Muscle layer of duodenum (tissue), 2 donors: ENCODE measurements at regions not wholly inside any gene's neighbourhood (a gene's known extent, or its start where the extent isn't known, plus 50 kb on each side); places are given as distances from the start of the nearest gene placed in this dataset.

ENCODE experiments used
- H3K27ac ChIP-seq: one replicate; pipeline ENCODE4 v1.7.0; 2013; ENCODE audit warnings: mild to moderate bottlenecking, low read length
- H3K27me3 ChIP-seq: one replicate; pipeline ENCODE4 v1.7.0; 2013; ENCODE audit warnings: low read depth, mild to moderate bottlenecking, control low read depth, low read length
- H3K36me3 ChIP-seq, 2 donors: one replicate each; pipeline ENCODE4 v1.7.0; 2013; ENCODE audit warnings: low read length in 2 of 2, control low read depth in 1 of 2, mild to moderate bottlenecking in 1 of 2; ENCODE audit not compliant: insufficient read depth in 2 of 2, control insufficient read depth in 1 of 2
- H3K4me1 ChIP-seq, 2 donors: one replicate each; pipeline ENCODE4 v1.7.0; 2013; ENCODE audit warnings: low read length in 2 of 2, mild to moderate bottlenecking in 2 of 2, control low read depth in 1 of 2, moderate library complexity in 1 of 2; ENCODE audit not compliant: insufficient read depth in 2 of 2, control insufficient read depth in 1 of 2
- H3K4me3 ChIP-seq, 2 donors: one replicate each; pipeline ENCODE4 v1.7.0; 2013; ENCODE audit warnings: low read length in 2 of 2, low read depth in 1 of 2, mild to moderate bottlenecking in 1 of 2
- H3K9me3 ChIP-seq, 2 donors: one replicate each; pipeline ENCODE4 v1.7.0; 2013; ENCODE audit warnings: low read length in 2 of 2, control low read depth in 1 of 2, mild to moderate bottlenecking in 1 of 2; ENCODE audit not compliant: control insufficient read depth in 1 of 2
- donor health status: healthy.

DNA sequence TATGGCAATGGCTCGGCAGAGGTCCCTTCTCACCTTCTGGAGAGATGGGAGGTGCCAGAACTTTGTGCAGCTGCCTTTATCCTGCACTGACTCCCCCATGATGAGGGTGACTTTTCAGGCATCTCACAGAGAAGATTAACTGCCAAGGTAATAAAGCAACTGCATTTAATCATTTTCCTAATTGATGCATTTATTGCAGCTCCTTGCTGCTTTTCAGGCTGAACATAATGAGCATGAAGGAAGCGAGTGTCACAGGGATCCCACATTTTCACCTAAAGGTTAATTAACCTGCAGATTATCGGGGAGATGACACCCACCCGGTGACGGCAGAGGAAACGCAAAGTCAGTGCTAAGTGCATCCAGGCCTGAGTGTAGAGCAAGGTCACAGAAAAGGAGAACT, 154.3 kb downstream of the ICE1 start:
- H3K4me3 ChIP-seq = no peak overlapping the region
- no peaks in the 10 kb centered on the region for H3K36me3 ChIP-seq
- no peaks in the 10 kb centered on the region for H3K27me3 ChIP-seq
- H3K27ac ChIP-seq = no peak overlapping the region
- peaks cover 0 to 3% of the 10 kb centered on the region in 2 donors for H3K4me1 ChIP-seq
- H3K9me3 ChIP-seq = no peaks in the 10 kb centered on the region

- Histone ChIP-seq H3K36me3 (no peaks in the 10 kb centered on the region), H3K27ac (no peak overlapping the region), H3K27me3 (no peaks in the 10 kb centered on the region), H3K4me3 (no peak overlapping the region), H3K4me1 (peaks cover 0 to 3% of the 10 kb centered on the region in 2 donors), H3K9me3 (no peaks in the 10 kb centered on the region)
Measured at GRCh38 chr5:5575461-5575860, 153.0 kb downstream of the ICE1 start.

DNA sequence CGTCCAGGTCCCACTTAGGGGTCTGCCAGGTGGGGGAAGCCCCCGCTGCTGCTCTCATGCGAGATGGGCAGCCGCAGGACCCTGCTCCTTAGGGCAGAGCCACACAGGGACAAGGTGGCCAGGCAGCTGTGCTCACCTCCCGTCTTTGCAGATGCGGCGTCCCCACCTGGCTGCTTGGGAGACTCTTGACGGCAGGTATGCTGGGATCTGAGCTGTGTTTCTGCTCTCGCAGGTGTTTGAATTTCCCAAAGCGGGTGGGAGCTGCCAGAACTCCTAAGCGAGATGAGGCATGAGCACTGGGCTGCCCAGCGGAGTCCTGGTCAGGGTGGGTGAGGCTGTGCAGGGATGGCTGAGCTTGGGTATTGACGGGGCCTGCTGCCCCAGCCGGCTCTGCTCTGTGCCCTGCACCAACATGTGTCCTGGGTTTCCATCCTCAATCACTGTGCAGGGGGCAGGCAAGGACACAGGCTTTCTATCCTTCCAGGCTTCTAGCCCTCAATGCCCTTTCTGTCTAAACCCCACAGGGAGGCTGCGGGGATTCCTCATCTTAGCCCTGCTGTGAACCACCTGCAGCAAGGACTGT, 151.4 kb downstream of the ICE1 start:
- Histone ChIP-seq H3K27ac (no peak overlapping the region), H3K36me3 (no peaks in the 10 kb centered on the region), H3K27me3 (no peaks in the 10 kb centered on the region), H3K4me3 (no peak overlapping the region), H3K9me3 (no peaks in the 10 kb centered on the region), H3K4me1 (peaks cover 0 to 3% of the 10 kb centered on the region in 2 donors)

GRCh38 chr5:5572976-5573797, 150.7 kb downstream of the ICE1 start:
- H3K27me3 ChIP-seq = no peaks in the 10 kb centered on the region
- peak overlapping the region; percentile 71 for H3K27ac ChIP-seq
- H3K4me3 ChIP-seq = no peak overlapping the region
- H3K4me1 ChIP-seq = peaks cover 0 to 3% of the 10 kb centered on the region in 2 donors
- H3K9me3 ChIP-seq = no peaks in the 10 kb centered on the region
- no peaks in the 10 kb centered on the region for H3K36me3 ChIP-seq

DNA sequence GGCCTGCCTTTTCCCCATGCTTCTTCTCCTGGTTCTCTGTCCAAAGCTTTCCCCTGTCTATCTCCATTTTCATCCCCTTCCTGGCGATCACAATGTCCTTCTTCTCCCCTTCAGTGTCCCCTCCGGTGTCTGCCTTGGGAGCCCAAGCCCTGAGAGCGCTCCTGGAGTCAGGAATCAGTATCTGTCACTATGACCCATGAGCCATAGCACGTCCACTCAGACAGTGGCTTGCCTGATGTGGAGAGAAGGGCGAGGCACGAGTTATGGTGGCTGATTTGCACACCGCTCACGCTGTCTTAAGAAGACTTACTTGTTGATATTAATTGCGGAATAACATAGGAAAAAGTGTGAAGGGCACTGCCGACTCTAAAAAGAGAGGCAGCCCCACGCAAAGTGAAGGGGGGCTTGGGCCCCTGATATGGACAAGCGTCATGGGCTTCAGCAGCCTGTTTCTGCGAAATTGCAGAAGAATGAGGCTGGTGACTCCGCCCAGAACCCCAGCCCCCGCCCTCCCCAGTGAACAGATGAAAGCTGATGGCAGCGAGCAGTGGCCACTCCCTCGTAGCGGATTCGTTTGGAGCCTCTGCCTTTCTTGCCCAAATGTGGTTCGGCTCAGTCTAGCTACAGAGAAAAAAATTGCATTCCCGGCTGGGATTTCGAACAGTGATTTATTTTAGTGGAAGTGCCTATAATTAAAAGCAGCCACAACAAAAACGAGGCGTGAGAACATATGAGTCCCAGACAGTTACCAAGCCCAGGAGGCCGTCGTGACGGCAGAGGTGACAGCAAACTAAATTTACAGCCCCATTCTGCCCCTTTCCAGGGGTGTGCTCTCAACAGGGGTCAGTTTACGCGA, 149.8 kb downstream of the ICE1 start:
- Histone ChIP-seq H3K27ac (peak overlapping the region; percentile 71), H3K4me3 (no peak overlapping the region)

GRCh38 chr5:5570646-5571045, 148.2 kb downstream of the ICE1 start:
- H3K4me3 ChIP-seq = no peak overlapping the region

More for the DNA sequence above, 149.8 kb downstream of the ICE1 start:
- no peaks in the 10 kb centered on the region for H3K9me3 ChIP-seq
- no peaks in the 10 kb centered on the region for H3K27me3 ChIP-seq
- no peaks in the 10 kb centered on the region for H3K36me3 ChIP-seq
- peaks cover 0 to 3% of the 10 kb centered on the region in 2 donors for H3K4me1 ChIP-seq

GRCh38 chr5:5564898-5565297, 142.4 kb downstream of the ICE1 start:
- no peaks in the 10 kb centered on the region for H3K27me3 ChIP-seq
- H3K27ac ChIP-seq = no peak overlapping the region
- no peak overlapping the region for H3K4me3 ChIP-seq
- H3K4me1 ChIP-seq = peaks cover 0 to 4% of the 10 kb centered on the region in 2 donors
- H3K9me3 ChIP-seq = no peaks in the 10 kb centered on the region
- H3K36me3 ChIP-seq = no peaks in the 10 kb centered on the region

More at GRCh38 chr5:5570646-5571045, 148.2 kb downstream of the ICE1 start:
- Histone ChIP-seq H3K36me3 (no peaks in the 10 kb centered on the region), H3K27me3 (no peaks in the 10 kb centered on the region), H3K27ac (no peak overlapping the region), H3K9me3 (no peaks in the 10 kb centered on the region), H3K4me1 (peaks cover 0 to 3% of the 10 kb centered on the region in 2 donors)

- Histone ChIP-seq H3K27me3 (no peaks in the 10 kb centered on the region), H3K36me3 (no peaks in the 10 kb centered on the region), H3K27ac (no peak overlapping the region), H3K4me3 (no peak overlapping the region), H3K9me3 (no peaks in the 10 kb centered on the region), H3K4me1 (peaks cover 0 to 4% of the 10 kb centered on the region in 2 donors)
Measured at GRCh38 chr5:5560016-5560415, 137.5 kb downstream of the ICE1 start.

GRCh38 chr5:5558638-5559527, 136.4 kb downstream of the ICE1 start:
- H3K4me3 ChIP-seq = no peak overlapping the region
- no peaks in the 10 kb centered on the region for H3K9me3 ChIP-seq
- no peaks in the 10 kb centered on the region for H3K36me3 ChIP-seq
- H3K27ac ChIP-seq = no peak overlapping the region
- no peaks in the 10 kb centered on the region for H3K27me3 ChIP-seq
- peaks cover 0 to 4% of the 10 kb centered on the region in 2 donors for H3K4me1 ChIP-seq

DNA sequence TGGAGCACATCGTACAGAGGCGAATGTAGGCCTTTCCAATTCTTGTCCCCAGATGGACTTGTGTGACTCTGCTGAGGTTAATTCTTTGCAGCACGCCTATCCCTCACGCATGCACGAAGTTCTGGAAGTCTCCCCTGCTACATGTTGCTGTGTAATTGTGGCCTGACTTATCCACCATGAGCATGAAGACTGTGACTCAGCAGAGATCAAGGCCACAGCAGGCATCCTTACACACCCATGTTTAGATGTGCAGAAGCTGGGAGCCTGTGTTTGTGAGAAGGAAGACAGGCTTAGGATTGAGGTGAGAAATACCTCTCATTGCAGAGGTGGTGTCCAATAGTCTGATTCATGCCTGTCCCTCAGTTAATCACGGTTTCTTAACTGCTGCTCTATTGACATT, 135.6 kb downstream of the ICE1 start:
- H3K9me3 ChIP-seq = no peaks in the 10 kb centered on the region
- peaks cover 0 to 4% of the 10 kb centered on the region in 2 donors for H3K4me1 ChIP-seq
- no peaks in the 10 kb centered on the region for H3K27me3 ChIP-seq
- H3K27ac ChIP-seq = no peak overlapping the region
- no peaks in the 10 kb centered on the region for H3K36me3 ChIP-seq
- H3K4me3 ChIP-seq = no peak overlapping the region
